Immature natural killer cell (primary cell): ENCODE measurements at regions not wholly inside any gene's neighbourhood (a gene's known extent, or its start where the extent isn't known, plus 50 kb on each side); places are given as distances from the start of the nearest gene placed in this dataset.
"Not testable (repeated sequence)": the region's sequence is repeated elsewhere in the genome, so short reads cannot be mapped to it uniquely, and the experiment has no call there.

Experiments used
- DNase-seq, 3 donors: peaks; one replicate each; pipeline ENCODE4 v3.0.0; 2022; ENCODE audit warnings: mixed read lengths in 1 of 3
- H3K27ac Mint-ChIP-seq, 6 donors: one replicate each; pipeline ENCODE4 v1.8.0; 2020; ENCODE audit warnings: mixed read lengths in 6 of 6, mild to moderate bottlenecking in 5 of 6, inconsistent platforms in 4 of 6, moderate library complexity in 3 of 6
- H3K27me3 Mint-ChIP-seq, 3 donors: one replicate each; pipeline ENCODE4 v1.8.0; 2020 to 2021; ENCODE audit warnings: low read depth in 3 of 3, mild to moderate bottlenecking in 3 of 3, mixed read lengths in 3 of 3, moderate library complexity in 3 of 3, inconsistent platforms in 1 of 3
- H3K36me3 Mint-ChIP-seq, 3 donors: one replicate each; pipeline ENCODE4 v1.8.0; 2020; ENCODE audit warnings: mixed read lengths in 3 of 3, inconsistent platforms in 2 of 3, mild to moderate bottlenecking in 2 of 3
- H3K4me1 Mint-ChIP-seq, 2 donors: one replicate each; pipeline ENCODE4 v1.8.0; 2020; ENCODE audit warnings: inconsistent platforms in 2 of 2, mild to moderate bottlenecking in 2 of 2, mixed read lengths in 2 of 2, moderate library complexity in 1 of 2
- H3K4me3 Mint-ChIP-seq, 5 donors: one replicate each; pipeline ENCODE4 v1.8.0; 2020; ENCODE audit warnings: mild to moderate bottlenecking in 5 of 5, mixed read lengths in 5 of 5, inconsistent platforms in 3 of 5, moderate library complexity in 3 of 5
- H3K9me3 Mint-ChIP-seq, 6 donors: one replicate each; pipeline ENCODE4 v1.8.0; 2020; ENCODE audit warnings: mild to moderate bottlenecking in 6 of 6, mixed read lengths in 6 of 6, inconsistent platforms in 4 of 6, moderate library complexity in 3 of 6

GRCh38 chr11:91310085-91310484 lies 914.5 kb upstream of the FAT3 start:
- no peak overlapping the region for H3K4me3 Mint-ChIP-seq
- H3K9me3 Mint-ChIP-seq, result peaks cover 8 to 39% (median 20%) of the 10 kb centered on the region in 6 donors
- H3K27me3 Mint-ChIP-seq, result peaks cover 0 to 2% (median 0%) of the 10 kb centered on the region in 3 donors
- no peaks in the 10 kb centered on the region for H3K4me1 Mint-ChIP-seq
- DNase-seq, result no peak
- no peak overlapping the region for H3K27ac Mint-ChIP-seq
- H3K36me3 Mint-ChIP-seq, result no peaks in the 10 kb centered on the region

- Mint-ChIP-seq H3K4me1 (no peaks in the 10 kb centered on the region), H3K27ac (no peak overlapping the region), H3K27me3 (no peaks in the 10 kb centered on the region), H3K9me3 (peaks cover 8 to 43% (median 17%) of the 10 kb centered on the region in 6 donors), H3K36me3 (no peaks in the 10 kb centered on the region), H3K4me3 (no peak overlapping the region)
- no peak for DNase-seq
Measured at GRCh38 chr11:91308069-91308468, 916.5 kb upstream of the FAT3 start.

GRCh38 chr11:91305402-91305801 lies 919.2 kb upstream of the FAT3 start:
- DNase-seq, result no peak
- Mint-ChIP-seq H3K4me3 (no peak overlapping the region), H3K27ac (no peak overlapping the region), H3K27me3 (no peaks in the 10 kb centered on the region), H3K36me3 (no peaks in the 10 kb centered on the region), H3K4me1 (no peaks in the 10 kb centered on the region), H3K9me3 (peaks cover 9 to 32% (median 13%) of the 10 kb centered on the region in 6 donors)

GRCh38 chr11:91303749-91304148 lies 920.9 kb upstream of the FAT3 start:
- no peaks in the 10 kb centered on the region for H3K27me3 Mint-ChIP-seq
- no peak overlapping the region for H3K4me3 Mint-ChIP-seq
- H3K4me1 Mint-ChIP-seq, result no peaks in the 10 kb centered on the region
- no peak overlapping the region for H3K27ac Mint-ChIP-seq
- no peak for DNase-seq
- peaks cover 5 to 28% (median 10%) of the 10 kb centered on the region in 6 donors for H3K9me3 Mint-ChIP-seq
- H3K36me3 Mint-ChIP-seq, result no peaks in the 10 kb centered on the region

- Mint-ChIP-seq H3K27me3 (no peaks in the 10 kb centered on the region), H3K9me3 (peaks cover 5 to 31% (median 8%) of the 10 kb centered on the region in 6 donors), H3K4me3 (no peak overlapping the region), H3K27ac (no peak overlapping the region), H3K4me1 (no peaks in the 10 kb centered on the region), H3K36me3 (no peaks in the 10 kb centered on the region)
- no peak for DNase-seq
Measured at GRCh38 chr11:91299980-91300379, 924.6 kb upstream of the FAT3 start.

- no peak overlapping the region for H3K27ac Mint-ChIP-seq
- H3K27me3 Mint-ChIP-seq, result peaks cover 0 to 1% (median 0%) of the 10 kb centered on the region in 3 donors
- H3K4me3 Mint-ChIP-seq, result no peak overlapping the region
Measured at GRCh38 chr11:91296629-91297028, 928.0 kb upstream of the FAT3 start.

GRCh38 chr11:91295591-91295990 lies 929.0 kb upstream of the FAT3 start:
- no peak overlapping the region for H3K4me3 Mint-ChIP-seq
- peaks cover 0 to 1% (median 0%) of the 10 kb centered on the region in 3 donors for H3K27me3 Mint-ChIP-seq
- no peaks in the 10 kb centered on the region for H3K4me1 Mint-ChIP-seq
- no peak overlapping the region for H3K27ac Mint-ChIP-seq
- H3K9me3 Mint-ChIP-seq, result peaks cover 5 to 36% (median 13%) of the 10 kb centered on the region in 6 donors
- no peaks in the 10 kb centered on the region for H3K36me3 Mint-ChIP-seq
- DNase-seq, result no peak

More at GRCh38 chr11:91296629-91297028, 928.0 kb upstream of the FAT3 start:
- Mint-ChIP-seq H3K9me3 (peaks cover 5 to 36% (median 11%) of the 10 kb centered on the region in 6 donors), H3K36me3 (no peaks in the 10 kb centered on the region), H3K4me1 (no peaks in the 10 kb centered on the region)
- no peak for DNase-seq

- no peak overlapping the region for H3K27ac Mint-ChIP-seq
- peaks cover 0 to 1% (median 0%) of the 10 kb centered on the region in 3 donors for H3K27me3 Mint-ChIP-seq
Measured at GRCh38 chr11:91293119-91293518, 931.5 kb upstream of the FAT3 start.

GRCh38 chr11:91272089-91272488 lies 952.5 kb upstream of the FAT3 start:
- Mint-ChIP-seq H3K27ac (no peak overlapping the region), H3K36me3 (peaks cover 0 to 3% (median 0%) of the 10 kb centered on the region in 3 donors), H3K27me3 (peaks cover 0 to 4% (median 2%) of the 10 kb centered on the region in 3 donors), H3K4me1 (no peaks in the 10 kb centered on the region), H3K4me3 (no peak overlapping the region), H3K9me3 (peaks cover 0 to 20% (median 9%) of the 10 kb centered on the region in 6 donors)
- no peak for DNase-seq

More at GRCh38 chr11:91293119-91293518, 931.5 kb upstream of the FAT3 start:
- no peaks in the 10 kb centered on the region for H3K4me1 Mint-ChIP-seq
- H3K4me3 Mint-ChIP-seq, result no peak overlapping the region
- H3K36me3 Mint-ChIP-seq, result no peaks in the 10 kb centered on the region
- H3K9me3 Mint-ChIP-seq, result peaks cover 5 to 32% (median 14%) of the 10 kb centered on the region in 6 donors
- no peak for DNase-seq

- H3K27me3 Mint-ChIP-seq, H3K4me3 Mint-ChIP-seq, H3K36me3 Mint-ChIP-seq, DNase-seq, H3K27ac Mint-ChIP-seq, H3K4me1 Mint-ChIP-seq: not testable (repeated sequence)
- H3K9me3 Mint-ChIP-seq, result peaks cover 2 to 35% (median 16%) of the 10 kb centered on the region in 6 donors
Measured at GRCh38 chr11:91268512-91269295, 955.9 kb upstream of the FAT3 start.

- no peak for DNase-seq
- Mint-ChIP-seq H3K9me3 (peaks cover 2 to 41% (median 19%) of the 10 kb centered on the region in 6 donors), H3K36me3 (no peaks in the 10 kb centered on the region), H3K27me3 (peaks cover 0 to 4% (median 2%) of the 10 kb centered on the region in 3 donors), H3K27ac (no peak overlapping the region), H3K4me1 (no peaks in the 10 kb centered on the region), H3K4me3 (no peak overlapping the region)
Measured at GRCh38 chr11:91265946-91266345, 958.7 kb upstream of the FAT3 start.

GRCh38 chr11:91264481-91264880 lies 960.1 kb upstream of the FAT3 start:
- DNase-seq, result no peak
- Mint-ChIP-seq H3K4me3 (no peak overlapping the region), H3K27me3 (no peaks in the 10 kb centered on the region), H3K4me1 (no peaks in the 10 kb centered on the region), H3K36me3 (no peaks in the 10 kb centered on the region), H3K27ac (no peak overlapping the region), H3K9me3 (peaks cover 2 to 44% (median 15%) of the 10 kb centered on the region in 6 donors)

- H3K4me3 Mint-ChIP-seq, result no peak overlapping the region
- H3K36me3 Mint-ChIP-seq, result no peaks in the 10 kb centered on the region
- no peak overlapping the region for H3K27ac Mint-ChIP-seq
- H3K27me3 Mint-ChIP-seq, result no peaks in the 10 kb centered on the region
- DNase-seq, result no peak
- H3K9me3 Mint-ChIP-seq, result peaks cover 2 to 45% (median 15%) of the 10 kb centered on the region in 6 donors
- H3K4me1 Mint-ChIP-seq, result no peaks in the 10 kb centered on the region
Measured at GRCh38 chr11:91263496-91264365, 960.9 kb upstream of the FAT3 start.

- H3K36me3 Mint-ChIP-seq, result no peaks in the 10 kb centered on the region
- H3K4me1 Mint-ChIP-seq, result no peaks in the 10 kb centered on the region
- H3K27ac Mint-ChIP-seq, result no peak overlapping the region
- no peak for DNase-seq
- H3K4me3 Mint-ChIP-seq, result no peak overlapping the region
- H3K9me3 Mint-ChIP-seq, result peaks cover under 1 to 38% (median 15%) of the 10 kb centered on the region in 6 donors
- no peaks in the 10 kb centered on the region for H3K27me3 Mint-ChIP-seq
Measured at GRCh38 chr11:91261513-91261912, 963.1 kb upstream of the FAT3 start.
